GM19328 (cell line): ENCODE measurements at regions not wholly inside any gene's neighbourhood (a gene's known extent, or its start where the extent isn't known, plus 50 kb on each side); places are given as distances from the start of the nearest gene placed in this dataset.

Experiments used
- ATAC-seq: cut with Tn5 transposase; IDR thresholded peaks from one replicate; pipeline ENCODE4 v1.9.1; 2021; ENCODE audit warnings: mild to moderate bottlenecking, moderate library complexity; ENCODE audit not compliant: unreplicated experiment

- ATAC-seq: no peak
These were observed 627.5 kb upstream of the TYRP1 start for GRCh38 chr9:12065686-12066085.

- ATAC-seq: no peak
These were observed 626.6 kb upstream of the TYRP1 start for GRCh38 chr9:12066455-12067035.

GRCh38 chr9:12069366-12069765 lies 623.8 kb upstream of the TYRP1 start:
- ATAC-seq: no peak

- ATAC-seq: no peak
These were observed 607.8 kb upstream of the TYRP1 start for GRCh38 chr9:12085399-12085798.

GRCh38 chr9:12091865-12092527 lies 601.2 kb upstream of the TYRP1 start:
- no peak for ATAC-seq

- ATAC-seq: no peak
These were observed 599.1 kb upstream of the TYRP1 start for GRCh38 chr9:12094046-12094445.

- no peak for ATAC-seq
These were observed 597.3 kb upstream of the TYRP1 start for GRCh38 chr9:12095931-12096330.

GRCh38 chr9:12133416-12133815 lies 559.8 kb upstream of the TYRP1 start:
- ATAC-seq: no peak

GRCh38 chr9:12141422-12141821 lies 551.8 kb upstream of the TYRP1 start:
- ATAC-seq: no peak

- no peak for ATAC-seq
These were observed 537.6 kb upstream of the TYRP1 start for GRCh38 chr9:12155401-12156134.

GRCh38 chr9:12162181-12162815 lies 530.9 kb upstream of the TYRP1 start:
- no peak for ATAC-seq

- ATAC-seq: no peak
These were observed 529.3 kb upstream of the TYRP1 start for GRCh38 chr9:12163723-12164458.

GRCh38 chr9:12166518-12166917 lies 526.7 kb upstream of the TYRP1 start:
- no peak for ATAC-seq

- ATAC-seq: no peak
These were observed 522.7 kb upstream of the TYRP1 start for GRCh38 chr9:12170456-12170855.

- no peak for ATAC-seq
These were observed 514.6 kb upstream of the TYRP1 start for GRCh38 chr9:12178634-12179033.

GRCh38 chr9:12182806-12183205 lies 510.4 kb upstream of the TYRP1 start:
- no peak for ATAC-seq

- no peak for ATAC-seq
These were observed 509.9 kb upstream of the TYRP1 start for GRCh38 chr9:12183321-12183720.

GRCh38 chr9:12185856-12186255 lies 507.3 kb upstream of the TYRP1 start:
- no peak for ATAC-seq

GRCh38 chr9:12191630-12192029 lies 501.6 kb upstream of the TYRP1 start:
- ATAC-seq: no peak

- no peak for ATAC-seq
These were observed 498.5 kb upstream of the TYRP1 start for GRCh38 chr9:12194731-12195130.

- no peak for ATAC-seq
These were observed 497.7 kb upstream of the TYRP1 start for GRCh38 chr9:12195456-12195855.
